ENCODE measurements at regions not wholly inside any gene's neighbourhood (a gene's known extent, or its start where the extent isn't known, plus 50 kb on each side); places are given as distances from the start of the nearest gene placed in this dataset.

DNA sequence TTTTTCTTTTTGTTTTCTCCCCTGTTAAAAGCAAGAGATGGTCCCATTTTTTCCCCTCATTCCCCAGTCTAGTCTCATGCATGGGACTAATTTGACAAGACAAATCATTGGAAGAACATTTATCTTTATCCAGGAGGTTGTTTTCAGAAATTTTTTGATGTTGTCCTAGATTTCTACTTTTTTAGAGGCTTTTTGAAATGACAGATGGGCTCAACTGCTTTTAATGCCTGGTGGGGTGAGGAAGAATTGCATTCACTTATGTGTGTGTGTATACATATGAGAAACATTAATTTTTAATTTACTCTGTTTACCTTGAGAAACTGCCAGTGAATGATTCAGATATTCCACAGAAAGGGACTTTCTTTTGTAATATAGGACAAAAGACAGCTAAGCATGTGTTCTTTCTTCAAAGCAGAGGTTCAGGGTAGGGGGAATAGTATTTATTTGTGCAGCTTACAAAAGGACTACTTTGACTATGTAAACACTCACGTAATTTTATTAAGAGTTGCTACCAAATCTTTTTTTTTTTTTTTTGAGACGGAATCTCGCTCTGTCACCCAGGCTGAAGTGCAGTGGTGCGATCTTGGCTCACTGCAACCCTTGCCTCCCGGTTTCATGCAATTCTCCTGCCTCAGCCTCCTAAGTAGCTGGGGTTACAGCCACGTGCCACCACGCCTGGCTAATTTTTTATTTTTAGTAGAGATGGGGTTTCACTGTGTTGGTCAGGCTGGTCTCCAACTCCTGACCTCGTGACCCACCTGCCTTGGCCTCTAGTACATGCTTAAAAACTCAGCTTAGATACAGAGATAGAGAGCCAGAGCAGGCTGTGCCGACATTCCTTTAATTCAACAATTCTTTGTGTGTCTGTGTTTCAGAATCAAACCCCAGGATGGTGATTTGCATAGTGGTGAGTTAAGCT is 130.1 kb upstream of the RARB start:
- no peak for DNase-seq (ENCODE audit: low read depth)
- no peaks in the 10 kb centered on the region for H3K36me3 ChIP-seq (ENCODE audit: control insufficient read depth, insufficient read depth, low read length)
- H3K27me3 ChIP-seq (ENCODE audit: control insufficient read depth, insufficient read depth, low read length), result no peaks in the 10 kb centered on the region
- H3K4me3 ChIP-seq (ENCODE audit: low read depth, low read length), result no peak overlapping the region
- TF ChIP-seq, protein P1, sequence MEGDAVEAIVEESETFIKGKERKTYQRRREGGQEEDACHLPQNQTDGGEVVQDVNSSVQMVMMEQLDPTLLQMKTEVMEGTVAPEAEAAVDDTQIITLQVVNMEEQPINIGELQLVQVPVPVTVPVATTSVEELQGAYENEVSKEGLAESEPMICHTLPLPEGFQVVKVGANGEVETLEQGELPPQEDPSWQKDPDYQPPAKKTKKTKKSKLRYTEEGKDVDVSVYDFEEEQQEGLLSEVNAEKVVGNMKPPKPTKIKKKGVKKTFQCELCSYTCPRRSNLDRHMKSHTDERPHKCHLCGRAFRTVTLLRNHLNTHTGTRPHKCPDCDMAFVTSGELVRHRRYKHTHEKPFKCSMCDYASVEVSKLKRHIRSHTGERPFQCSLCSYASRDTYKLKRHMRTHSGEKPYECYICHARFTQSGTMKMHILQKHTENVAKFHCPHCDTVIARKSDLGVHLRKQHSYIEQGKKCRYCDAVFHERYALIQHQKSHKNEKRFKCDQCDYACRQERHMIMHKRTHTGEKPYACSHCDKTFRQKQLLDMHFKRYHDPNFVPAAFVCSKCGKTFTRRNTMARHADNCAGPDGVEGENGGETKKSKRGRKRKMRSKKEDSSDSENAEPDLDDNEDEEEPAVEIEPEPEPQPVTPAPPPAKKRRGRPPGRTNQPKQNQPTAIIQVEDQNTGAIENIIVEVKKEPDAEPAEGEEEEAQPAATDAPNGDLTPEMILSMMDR (IDR thresholded peaks at IDR 0.05; ENCODE audit: insufficient read depth, low read length, poor library complexity, severe bottlenecking), result no peak

DNA sequence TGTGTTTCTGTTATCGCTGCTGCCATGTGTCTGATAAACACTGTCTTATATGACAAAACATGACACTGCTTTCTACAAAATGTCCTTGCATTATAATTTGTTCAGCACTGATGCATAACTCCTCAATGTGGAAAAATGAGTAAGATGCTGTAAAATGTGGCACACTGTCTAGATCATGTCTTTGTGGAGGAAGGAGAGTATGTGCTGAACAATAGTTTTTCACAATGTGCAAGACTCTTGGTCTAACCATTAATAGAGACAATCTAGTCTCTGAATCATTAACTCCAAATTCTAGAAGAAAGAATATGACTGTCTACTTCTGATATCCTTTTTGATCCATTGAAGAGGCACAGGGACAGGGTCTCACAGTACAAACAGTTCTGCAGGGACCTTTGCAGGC is 127.9 kb upstream of the RARB start:
- no peaks in the 10 kb centered on the region for H3K36me3 ChIP-seq (ENCODE audit: control insufficient read depth, insufficient read depth, low read length)
- no peak overlapping the region for H3K4me3 ChIP-seq (ENCODE audit: low read depth, low read length)
- no peaks in the 10 kb centered on the region for H3K27me3 ChIP-seq (ENCODE audit: control insufficient read depth, insufficient read depth, low read length)
- TF ChIP-seq, protein P1 (IDR thresholded peaks at IDR 0.05; ENCODE audit: insufficient read depth, low read length, poor library complexity, severe bottlenecking), result no peak
- DNase-seq (ENCODE audit: low read depth), result no peak

DNA sequence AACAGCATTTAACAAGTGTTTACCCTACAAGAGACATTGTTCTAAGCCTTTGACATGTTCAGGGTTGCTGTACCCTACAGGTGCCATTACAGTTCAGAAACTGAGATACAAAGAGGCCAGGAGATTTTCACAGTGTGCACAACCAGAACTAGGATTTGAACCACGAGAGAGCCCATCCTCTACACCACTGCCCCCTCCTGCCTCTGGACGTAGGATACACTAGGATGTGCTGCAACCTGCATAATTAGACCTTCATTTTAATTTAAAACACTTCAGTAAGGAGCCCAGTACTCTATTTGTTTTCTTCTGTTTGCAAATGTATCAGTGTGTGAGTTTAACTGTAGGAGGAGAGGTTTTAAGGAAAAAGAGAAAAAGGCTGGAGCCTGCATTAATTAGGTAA is 123.1 kb upstream of the RARB start:
- DNase-seq (ENCODE audit: low read depth), result no peak
- Histone ChIP-seq H3K36me3 (ENCODE audit: control insufficient read depth, insufficient read depth, low read length) (no peaks in the 10 kb centered on the region), H3K27me3 (ENCODE audit: control insufficient read depth, insufficient read depth, low read length) (no peaks in the 10 kb centered on the region), H3K4me3 (ENCODE audit: low read depth, low read length) (no peak overlapping the region)
- TF ChIP-seq, protein P1 (IDR thresholded peaks at IDR 0.05; ENCODE audit: insufficient read depth, low read length, poor library complexity, severe bottlenecking), result no peak

DNA sequence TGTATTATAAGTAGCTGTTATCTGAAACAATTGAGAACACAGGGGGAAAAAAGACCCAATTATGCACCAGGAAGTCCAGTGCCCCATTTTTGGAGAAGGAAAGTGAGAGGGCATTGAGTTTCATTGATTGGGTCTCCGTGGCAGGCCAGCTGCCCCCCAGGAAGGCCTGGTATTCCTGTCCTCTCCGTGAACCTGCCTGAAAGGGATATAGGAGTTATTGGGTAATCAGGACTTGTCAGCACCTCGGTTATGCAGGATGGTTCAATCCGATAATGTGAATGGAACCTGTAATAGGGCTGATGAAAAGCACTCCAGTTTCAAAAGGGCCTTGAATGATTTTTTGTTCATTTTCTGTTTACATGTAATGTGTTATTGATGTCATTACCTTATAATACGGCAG is 122.0 kb upstream of the RARB start:
- H3K4me3 ChIP-seq (ENCODE audit: low read depth, low read length), result no peak overlapping the region
- DNase-seq (ENCODE audit: low read depth), result no peak
- TF ChIP-seq, protein P1 (IDR thresholded peaks at IDR 0.05; ENCODE audit: insufficient read depth, low read length, poor library complexity, severe bottlenecking), result no peak

DNA sequence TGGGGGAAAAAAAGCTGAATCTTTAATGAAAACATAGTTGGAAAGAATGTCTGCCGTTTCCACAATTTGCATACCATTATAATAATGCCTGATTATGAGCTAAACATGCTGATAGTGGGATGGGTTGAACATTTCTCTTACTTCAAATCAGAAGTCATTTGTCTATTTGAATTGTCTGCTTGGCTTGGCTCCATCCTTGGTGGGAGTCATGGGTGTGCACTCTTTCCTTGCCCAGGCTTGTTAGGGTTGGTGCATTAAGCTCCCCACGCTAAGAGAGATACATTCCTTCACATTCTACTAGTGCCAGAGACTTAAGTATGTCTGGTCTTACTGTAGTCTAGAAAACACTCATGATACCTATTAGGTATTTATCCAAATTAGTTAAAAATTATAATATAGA is 121.4 kb upstream of the RARB start:
- Histone ChIP-seq H3K36me3 (ENCODE audit: control insufficient read depth, insufficient read depth, low read length) (no peaks in the 10 kb centered on the region), H3K4me3 (ENCODE audit: low read depth, low read length) (no peak overlapping the region), H3K27me3 (ENCODE audit: control insufficient read depth, insufficient read depth, low read length) (no peaks in the 10 kb centered on the region)
- DNase-seq (ENCODE audit: low read depth), result no peak
- TF ChIP-seq, protein P1 (IDR thresholded peaks at IDR 0.05; ENCODE audit: insufficient read depth, low read length, poor library complexity, severe bottlenecking), result no peak

More for the DNA sequence above, 122.0 kb upstream of the RARB start:
- Histone ChIP-seq H3K36me3 (ENCODE audit: control insufficient read depth, insufficient read depth, low read length) (no peaks in the 10 kb centered on the region), H3K27me3 (ENCODE audit: control insufficient read depth, insufficient read depth, low read length) (no peaks in the 10 kb centered on the region)

DNA sequence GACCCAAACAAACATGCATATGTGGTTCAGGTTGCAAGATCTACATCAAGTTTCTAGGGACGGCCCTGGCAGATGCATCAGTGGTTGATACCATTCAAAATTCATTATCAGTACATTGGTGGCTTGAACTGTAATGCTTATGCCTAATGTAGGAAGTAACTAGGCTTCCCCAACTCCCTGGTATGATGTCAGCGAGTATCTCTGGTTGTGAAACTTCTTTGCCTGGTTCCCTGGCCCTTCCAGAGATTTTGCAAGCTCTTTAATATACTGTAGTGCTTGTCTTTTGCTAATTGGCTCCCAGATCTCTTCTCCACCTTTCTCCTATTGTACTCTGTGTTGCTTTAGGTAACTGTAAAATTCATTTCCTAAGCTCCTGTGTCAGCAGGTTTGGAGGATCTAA is 114.8 kb upstream of the RARB start:
- DNase-seq (ENCODE audit: low read depth), result no peak
- TF ChIP-seq, protein P1 (IDR thresholded peaks at IDR 0.05; ENCODE audit: insufficient read depth, low read length, poor library complexity, severe bottlenecking), result no peak
- Histone ChIP-seq H3K36me3 (ENCODE audit: control insufficient read depth, insufficient read depth, low read length) (no peaks in the 10 kb centered on the region), H3K4me3 (ENCODE audit: low read depth, low read length) (no peak overlapping the region), H3K27me3 (ENCODE audit: control insufficient read depth, insufficient read depth, low read length) (no peaks in the 10 kb centered on the region)
